Vagina (tissue), 2 donors: ENCODE measurements at regions not wholly inside any gene's neighbourhood (a gene's known extent, or its start where the extent isn't known, plus 50 kb on each side); places are given as distances from the start of the nearest gene placed in this dataset.

Source experiments
- POLR2A ChIP-seq, 2 donors: fragments of 450-650 bp; IDR thresholded peaks; one replicate each; pipeline ENCODE4 v1.6.1; 2017; ENCODE audit warnings: antibody characterized with exemption in 2 of 2, mild to moderate bottlenecking in 2 of 2, moderate library complexity in 2 of 2
- TF ChIP-seq, protein P1 (sequence below), 3 experiments: fragments of 450-650 bp in 2 of 3; fragments of 200-600 bp in 1 of 3; sonication (generic) in 1 of 3; IDR thresholded peaks; one replicate each; pipeline ENCODE4 v1.5.1; 2017 to 2019; ENCODE audit warnings: antibody characterized with exemption in 3 of 3, mild to moderate bottlenecking in 2 of 3, moderate library complexity in 2 of 3

GRCh38 chr18:44541159-44541558 lies 139.5 kb upstream of the SETBP1 start:
- TF ChIP-seq, protein P1, sequence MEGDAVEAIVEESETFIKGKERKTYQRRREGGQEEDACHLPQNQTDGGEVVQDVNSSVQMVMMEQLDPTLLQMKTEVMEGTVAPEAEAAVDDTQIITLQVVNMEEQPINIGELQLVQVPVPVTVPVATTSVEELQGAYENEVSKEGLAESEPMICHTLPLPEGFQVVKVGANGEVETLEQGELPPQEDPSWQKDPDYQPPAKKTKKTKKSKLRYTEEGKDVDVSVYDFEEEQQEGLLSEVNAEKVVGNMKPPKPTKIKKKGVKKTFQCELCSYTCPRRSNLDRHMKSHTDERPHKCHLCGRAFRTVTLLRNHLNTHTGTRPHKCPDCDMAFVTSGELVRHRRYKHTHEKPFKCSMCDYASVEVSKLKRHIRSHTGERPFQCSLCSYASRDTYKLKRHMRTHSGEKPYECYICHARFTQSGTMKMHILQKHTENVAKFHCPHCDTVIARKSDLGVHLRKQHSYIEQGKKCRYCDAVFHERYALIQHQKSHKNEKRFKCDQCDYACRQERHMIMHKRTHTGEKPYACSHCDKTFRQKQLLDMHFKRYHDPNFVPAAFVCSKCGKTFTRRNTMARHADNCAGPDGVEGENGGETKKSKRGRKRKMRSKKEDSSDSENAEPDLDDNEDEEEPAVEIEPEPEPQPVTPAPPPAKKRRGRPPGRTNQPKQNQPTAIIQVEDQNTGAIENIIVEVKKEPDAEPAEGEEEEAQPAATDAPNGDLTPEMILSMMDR (IDR thresholded peaks at IDR 0.05): no peak
- TF ChIP-seq POLR2A (IDR thresholded peaks at IDR 0.05): no peak
